Heart right ventricle (tissue), 16 donors: ENCODE measurements at regions not wholly inside any gene's neighbourhood (a gene's known extent, or its start where the extent isn't known, plus 50 kb on each side); places are given as distances from the start of the nearest gene placed in this dataset.
"Not testable (repeated sequence)": the region's sequence is repeated elsewhere in the genome, so short reads cannot be mapped to it uniquely, and the experiment has no call there.

Experiments used
- ATAC-seq, 8 donors: fragments of 200-7000 bp; cut with Tn5 transposase; one replicate each; pipeline ENCODE4 v1.9.1; 2020; ENCODE audit warnings: mild to moderate bottlenecking in 8 of 8, moderate library complexity in 8 of 8, moderate number of reproducible peaks in 1 of 8
- DNase-seq, 2 donors: peaks; one replicate each; pipeline ENCODE4 v3.0.0-alpha.2; 2020
- H3K27ac ChIP-seq, 10 donors: fragments of 200-600 bp; sonication (generic) in 2 of 10; one replicate each; pipeline versions ENCODE4 v1.5.0 to v1.8.0; 2020 to 2022; ENCODE audit warnings: mild to moderate bottlenecking in 3 of 10
- H3K27me3 ChIP-seq, 7 donors: fragments of 200-600 bp; one replicate each; pipeline ENCODE4 v1.8.0; 2021 to 2022; ENCODE audit warnings: mild to moderate bottlenecking in 2 of 7
- H3K36me3 ChIP-seq, 9 donors: fragments of 200-600 bp; sonication (generic) in 1 of 9; one replicate each; pipeline versions ENCODE4 v1.5.0 to v1.8.0; 2020 to 2022; ENCODE audit warnings: mild to moderate bottlenecking in 2 of 9
- H3K4me1 ChIP-seq, 9 donors: fragments of 200-600 bp; sonication (generic) in 1 of 9; one replicate each; pipeline versions ENCODE4 v1.5.0 to v1.8.0; 2020 to 2022; ENCODE audit warnings: mild to moderate bottlenecking in 4 of 9
- H3K4me3 ChIP-seq, 10 donors: fragments of 200-600 bp; sonication (generic) in 2 of 10; one replicate each; pipeline versions ENCODE4 v1.5.0 to v1.8.0; 2020 to 2022; ENCODE audit warnings: mild to moderate bottlenecking in 7 of 10, moderate library complexity in 2 of 10
- H3K9me3 ChIP-seq, 11 donors: fragments of 200-600 bp in 10 of 11; sonication (generic) in 2 of 11; one replicate each; pipeline versions ENCODE4 v1.5.0 to v1.8.0; 2013 to 2022; ENCODE audit warnings: mild to moderate bottlenecking in 2 of 11, control low read depth in 1 of 11, moderate library complexity in 1 of 11
- CTCF ChIP-seq, 9 donors: fragments of 200-600 bp; sonication (generic) in 2 of 9; IDR thresholded peaks; one replicate each; pipeline versions ENCODE4 v1.5.0 to v1.8.0; 2021 to 2022; ENCODE audit warnings: antibody characterized with exemption in 9 of 9, mild to moderate bottlenecking in 5 of 9, moderate library complexity in 1 of 9
- WGBS, 2 donors: extraction: QIAGEN DNeasy Blood & Tissue Kit; methylation state at CpG; one replicate each; pipeline ENCODE4 v1.1.7; 2013; ENCODE audit warnings: inconsistent platforms in 1 of 2; 5-methylcytosine and 5-hydroxymethylcytosine counted together
- intact Hi-C, 10 donors: fragments of 100-400 bp; cut with DNase I; formaldehyde crosslinking; loops; one replicate each; pipeline versions ENCODE4 v1.11.1 to v1.14.2; 2022
- donor health status: Arrhythmogenic right ventricular cardiomyopathy.
- donor health status: ischemic (EF 13 %, LVEDD 7.1; RV severe dilation, severe dysfunction).
- donor health status: healthy with polysubstance abuse.
- donor health status: DM: no; HTN: yes; CAD: no.
- donor health status: DM: no; HTN: no; CAD: no.
- donor health status: ischemic (EF 25% LVEDD 6.9; RV normal size, moderate dysfunction).
- donor health status: ischemic (EF 25% LVEDD 5.7; RV mildly dilated, moderate dysfunction).
- donor health status: healthy.
- donor health status: DM: yes; HTN: yes; CAD: no.
- donor health status: Ischemic cardiomyopathy.
- donor health status: ischemic (EF 35%, LVEDD 5.7; RV mildly dilated, moderate dysfunction).
- donor health status: nonischemic (EF 11% LVEDD 7.7; RV severe dilation, severe dysfunction).
- donor health status: DM: yes; HTN: yes; CAD: no.
- donor health status: PGD.
- donor health status: ischemic (EF 29% LVEDD 5.4; RV normal size, mild dysfunction).
- donor health status: nonischemic (EF 23%, LVEDD 6.1; RV moderate dilation, normal function).

GRCh38 chr9:62526306-62526705 is 1336.5 kb downstream of the SPATA31A7 start:
- H3K36me3 ChIP-seq, H3K27me3 ChIP-seq, ATAC-seq, intact Hi-C loops, H3K9me3 ChIP-seq, DNase-seq, H3K4me3 ChIP-seq, H3K4me1 ChIP-seq, H3K27ac ChIP-seq: not testable (repeated sequence)
- 78 to 82% methylated on average over 3 to 4 of the region's 5 CpGs for WGBS, 2 donors

GRCh38 chr9:62532162-62532776 is 1342.4 kb downstream of the SPATA31A7 start:
- intact Hi-C loops, H3K36me3 ChIP-seq, H3K4me1 ChIP-seq, ATAC-seq, H3K9me3 ChIP-seq, H3K27ac ChIP-seq, H3K27me3 ChIP-seq, DNase-seq: not testable (repeated sequence)
- WGBS, 2 donors, result 15 to 18% methylated on average over 1 to 2 of the region's 34 CpGs
- H3K4me3 ChIP-seq, result peak overlapping the region in 6 of 10 donors; percentile 37 to 51 (median 42)

DNA sequence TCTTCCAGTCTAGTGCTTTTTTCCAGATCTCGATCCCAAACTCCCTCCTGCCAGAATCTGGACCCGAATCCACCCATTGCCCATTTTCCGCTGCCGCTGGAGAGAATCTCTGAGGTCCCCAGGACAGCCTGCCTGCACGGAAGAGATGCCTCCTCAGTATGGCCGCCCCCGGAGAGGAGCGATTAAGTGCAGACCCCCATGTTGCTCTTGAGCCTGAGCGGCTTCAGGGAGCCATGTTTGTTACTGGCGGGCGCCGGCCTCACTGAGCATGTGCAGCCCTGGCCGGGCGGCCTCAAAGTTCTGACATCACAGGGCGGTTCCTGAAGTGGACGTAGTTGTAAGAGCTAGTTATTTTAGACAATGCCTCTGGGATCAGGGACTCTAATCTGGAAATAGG is 1342.9 kb downstream of the SPATA31A7 start:
- peak in 1 of 2 donors; percentile 40 for DNase-seq

DNA sequence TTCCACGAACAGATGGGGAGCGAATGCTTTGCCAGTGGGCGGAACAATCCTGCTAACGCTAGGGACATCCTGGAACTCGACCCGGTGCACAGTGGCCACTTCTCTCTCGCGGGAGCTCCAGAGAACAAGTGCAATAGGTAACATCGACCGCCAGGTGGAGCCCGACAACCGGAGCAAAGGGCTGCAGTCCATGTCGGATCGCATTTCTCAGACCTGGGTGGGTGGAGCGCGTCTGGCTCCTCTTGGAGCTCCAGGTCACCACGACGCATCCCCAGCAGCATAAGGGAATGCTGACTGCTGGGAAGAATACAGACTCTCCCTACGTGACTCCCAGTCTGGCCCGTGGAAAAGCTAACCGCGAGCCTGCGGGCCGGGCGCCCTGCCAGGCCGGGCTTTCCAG is 1360.7 kb downstream of the SPATA31A7 start:
- H3K4me1 ChIP-seq, H3K27me3 ChIP-seq, H3K36me3 ChIP-seq, H3K4me3 ChIP-seq, intact Hi-C loops, H3K27ac ChIP-seq, DNase-seq, H3K9me3 ChIP-seq: not testable (repeated sequence)
- ATAC-seq, result peak in 1 of 8 donors; percentile 48
- peak in 7 of 9 donors; percentile 15 to 43 (median 23) for TF ChIP-seq CTCF (IDR thresholded peaks at IDR 0.05)
- WGBS, 2 donors, result 0 to 5% methylated on average over 4 to 13 of the region's 26 CpGs

More for the DNA sequence above, 1342.9 kb downstream of the SPATA31A7 start:
- intact Hi-C loops, H3K27ac ChIP-seq, ATAC-seq, H3K4me1 ChIP-seq, H3K9me3 ChIP-seq, H3K27me3 ChIP-seq, H3K36me3 ChIP-seq: not testable (repeated sequence)
- H3K4me3 ChIP-seq, result peak overlapping the region in 6 of 10 donors; percentile 37 to 51 (median 42)
- 33% methylated on average over 3 of the region's 16 CpGs; no CpG with 5 or more reads in 1 of the 2 donors for WGBS, 2 donors

DNA sequence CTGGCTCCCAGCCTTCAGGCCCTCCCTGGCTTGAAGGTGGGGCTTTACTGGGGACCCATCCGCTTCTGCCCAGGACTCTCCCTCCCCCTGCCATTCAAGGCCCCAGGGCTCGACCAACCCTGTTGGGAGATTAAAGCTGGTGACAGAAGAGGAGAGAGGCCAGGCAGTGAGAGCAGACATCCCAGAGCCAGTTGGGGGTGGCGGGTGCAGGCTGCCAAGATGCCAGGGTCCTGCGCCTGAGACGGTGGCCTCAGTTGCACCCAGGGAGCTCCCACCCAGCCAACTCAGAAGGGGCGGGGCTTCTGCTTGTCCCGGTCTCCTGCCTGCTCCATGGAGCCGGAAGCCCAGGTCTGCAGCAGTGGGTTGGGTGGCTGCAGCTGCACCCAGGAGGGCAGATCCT is 1370.8 kb downstream of the SPATA31A7 start:
- H3K4me3 ChIP-seq, intact Hi-C loops, DNase-seq, H3K36me3 ChIP-seq, H3K4me1 ChIP-seq, H3K27me3 ChIP-seq, ATAC-seq, H3K27ac ChIP-seq, H3K9me3 ChIP-seq: not testable (repeated sequence)
- WGBS, 2 donors, result 74 to 91% methylated on average over 3 of the region's 8 CpGs

GRCh38 chr9:62565132-62565531 is 1375.3 kb downstream of the SPATA31A7 start:
- H3K36me3 ChIP-seq, H3K27me3 ChIP-seq, intact Hi-C loops, DNase-seq, H3K4me3 ChIP-seq, H3K4me1 ChIP-seq, H3K9me3 ChIP-seq, H3K27ac ChIP-seq, ATAC-seq: not testable (repeated sequence)
- 31 to 40% methylated on average over 1 to 2 of the region's 3 CpGs for WGBS, 2 donors

- no CpG with 5 or more reads among the region's 4 CpGs for WGBS, 2 donors
- ATAC-seq, H3K4me1 ChIP-seq, H3K27ac ChIP-seq, DNase-seq, H3K4me3 ChIP-seq, intact Hi-C loops, H3K36me3 ChIP-seq, H3K27me3 ChIP-seq, H3K9me3 ChIP-seq: not testable (repeated sequence)
Observed at GRCh38 chr9:62566430-62566829, 1376.6 kb downstream of the SPATA31A7 start.

DNA sequence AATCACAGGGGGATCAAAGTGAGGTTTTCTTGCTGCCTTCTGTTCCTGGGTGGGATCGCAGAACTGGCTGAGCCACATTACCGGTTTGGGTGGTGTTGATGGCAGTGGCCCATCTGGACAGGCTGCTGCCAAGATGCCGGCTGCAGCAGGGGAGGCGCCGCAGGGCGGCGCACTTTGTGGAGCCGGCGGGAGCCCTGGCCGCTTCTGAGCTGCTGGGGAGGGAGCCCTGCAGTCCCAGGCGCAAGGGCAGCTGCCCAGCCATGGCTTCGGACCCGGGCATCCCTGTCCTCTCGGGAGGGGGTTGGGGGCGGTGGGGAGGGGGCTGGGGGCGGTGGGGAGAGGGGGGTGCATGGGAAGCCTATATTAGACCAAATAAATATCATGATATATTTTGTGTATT is 1407.3 kb downstream of the SPATA31A7 start:
- intact Hi-C loops, H3K4me1 ChIP-seq, H3K4me3 ChIP-seq, H3K36me3 ChIP-seq, DNase-seq, ATAC-seq, H3K27me3 ChIP-seq, H3K9me3 ChIP-seq, H3K27ac ChIP-seq: not testable (repeated sequence)
- WGBS, 2 donors, result 35% methylated on average over 5 of the region's 16 CpGs; no CpG with 5 or more reads in 1 of the 2 donors
